ENCODE measurements at regions not wholly inside any gene's neighbourhood (a gene's known extent, or its start where the extent isn't known, plus 50 kb on each side); places are given as distances from the start of the nearest gene placed in this dataset.

DNA sequence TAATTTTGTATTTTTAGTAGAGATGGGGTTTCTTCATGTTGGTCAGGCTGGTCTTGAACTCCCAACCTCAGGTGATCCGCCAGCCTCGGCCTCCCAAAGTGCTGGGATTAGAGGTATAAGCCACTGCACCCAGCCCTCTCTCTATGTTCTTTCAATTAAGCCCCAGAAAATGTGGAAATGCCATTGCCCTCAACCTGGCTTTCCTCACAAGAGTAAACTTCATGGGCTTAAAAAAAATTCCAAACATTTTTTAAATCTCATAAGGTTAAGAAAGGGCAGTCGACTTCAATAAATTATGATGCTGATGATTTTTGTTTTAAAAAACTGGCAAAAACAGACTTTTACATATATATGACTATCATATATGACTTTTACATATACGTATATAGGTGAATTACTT, 107.6 kb downstream of the TES start:
- Histone ChIP-seq H3K4me3 (ENCODE audit: low read length) (no peak overlapping the region), H3K27ac (ENCODE audit: low read length) (no peak overlapping the region), H3K79me2 (ENCODE audit: low read length) (no peaks in the 10 kb centered on the region), H3K9ac (ENCODE audit: low read length) (no peak overlapping the region), H3F3A (ENCODE audit: insufficient read depth, low read length) (no peaks in the 10 kb centered on the region), H3K27me3 (replicated peaks; ENCODE audit: insufficient read depth, low read length) (no peaks in the 10 kb centered on the region), H3K9me2 (replicated peaks; ENCODE audit: insufficient read depth, low read length) (no peaks in the 10 kb centered on the region), H3K9me3 (replicated peaks; ENCODE audit: insufficient read depth, low read length) (no peaks in the 10 kb centered on the region), H3K4me2 (ENCODE audit: low read depth, low read length) (no peak overlapping the region), H4K20me1 (ENCODE audit: insufficient read depth, low read length) (no peaks in the 10 kb centered on the region), H3K4me1 (ENCODE audit: low read length) (no peaks in the 10 kb centered on the region), H3K36me3 (replicated peaks; ENCODE audit: insufficient read depth, low read length) (no peaks in the 10 kb centered on the region), H2AFZ (ENCODE audit: low read length) (no peak overlapping the region)
- no peak for DNase-seq
- TF ChIP-seq, protein P1, sequence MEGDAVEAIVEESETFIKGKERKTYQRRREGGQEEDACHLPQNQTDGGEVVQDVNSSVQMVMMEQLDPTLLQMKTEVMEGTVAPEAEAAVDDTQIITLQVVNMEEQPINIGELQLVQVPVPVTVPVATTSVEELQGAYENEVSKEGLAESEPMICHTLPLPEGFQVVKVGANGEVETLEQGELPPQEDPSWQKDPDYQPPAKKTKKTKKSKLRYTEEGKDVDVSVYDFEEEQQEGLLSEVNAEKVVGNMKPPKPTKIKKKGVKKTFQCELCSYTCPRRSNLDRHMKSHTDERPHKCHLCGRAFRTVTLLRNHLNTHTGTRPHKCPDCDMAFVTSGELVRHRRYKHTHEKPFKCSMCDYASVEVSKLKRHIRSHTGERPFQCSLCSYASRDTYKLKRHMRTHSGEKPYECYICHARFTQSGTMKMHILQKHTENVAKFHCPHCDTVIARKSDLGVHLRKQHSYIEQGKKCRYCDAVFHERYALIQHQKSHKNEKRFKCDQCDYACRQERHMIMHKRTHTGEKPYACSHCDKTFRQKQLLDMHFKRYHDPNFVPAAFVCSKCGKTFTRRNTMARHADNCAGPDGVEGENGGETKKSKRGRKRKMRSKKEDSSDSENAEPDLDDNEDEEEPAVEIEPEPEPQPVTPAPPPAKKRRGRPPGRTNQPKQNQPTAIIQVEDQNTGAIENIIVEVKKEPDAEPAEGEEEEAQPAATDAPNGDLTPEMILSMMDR (IDR thresholded peaks at IDR 0.05; ENCODE audit: low read length): no peak
- TF ChIP-seq EZH2 (optimal IDR thresholded peaks at IDR 0.05; ENCODE audit: low read depth, low read length) (no peak), EZH2phosphoT487 (IDR thresholded peaks at IDR 0.05; ENCODE audit: low read length) (no peak)

DNA sequence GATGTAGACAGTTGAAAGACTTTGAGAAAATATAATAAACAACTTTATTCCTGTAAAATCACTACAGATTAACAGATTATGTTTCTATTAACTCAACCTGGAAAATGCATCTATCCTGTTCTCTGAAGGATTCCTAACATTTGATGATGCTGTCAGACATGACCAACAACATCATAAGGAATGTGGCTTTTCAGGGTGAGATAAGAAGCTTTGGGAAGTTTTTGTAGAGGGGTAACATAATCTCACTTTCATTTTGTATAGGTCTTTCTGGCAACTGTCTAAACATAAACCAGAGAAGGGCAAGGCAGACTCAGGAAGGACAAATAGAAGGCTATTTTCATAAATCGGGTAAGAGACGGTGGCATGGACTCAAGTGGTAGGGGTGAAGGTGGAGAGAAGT, 112.2 kb downstream of the TES start:
- no peaks in the 10 kb centered on the region for H3K9me2 ChIP-seq (replicated peaks; ENCODE audit: insufficient read depth, low read length)
- H3F3A ChIP-seq (ENCODE audit: insufficient read depth, low read length): no peaks in the 10 kb centered on the region
- H3K79me2 ChIP-seq (ENCODE audit: low read length): no peaks in the 10 kb centered on the region
- no peak overlapping the region for H3K4me3 ChIP-seq (ENCODE audit: low read length)
- no peak overlapping the region for H2AFZ ChIP-seq (ENCODE audit: low read length)
- no peaks in the 10 kb centered on the region for H3K27me3 ChIP-seq (replicated peaks; ENCODE audit: insufficient read depth, low read length)
- no peaks in the 10 kb centered on the region for H3K4me1 ChIP-seq (ENCODE audit: low read length)
- TF ChIP-seq EZH2 (optimal IDR thresholded peaks at IDR 0.05; ENCODE audit: low read depth, low read length) (no peak), EZH2phosphoT487 (IDR thresholded peaks at IDR 0.05; ENCODE audit: low read length) (no peak)
- TF ChIP-seq, protein P1 (IDR thresholded peaks at IDR 0.05; ENCODE audit: low read length): no peak
- H3K27ac ChIP-seq (ENCODE audit: low read length): no peak overlapping the region
- H4K20me1 ChIP-seq (ENCODE audit: insufficient read depth, low read length): no peaks in the 10 kb centered on the region
- no peak overlapping the region for H3K4me2 ChIP-seq (ENCODE audit: low read depth, low read length)
- H3K9ac ChIP-seq (ENCODE audit: low read length): no peak overlapping the region
- H3K9me3 ChIP-seq (replicated peaks; ENCODE audit: insufficient read depth, low read length): no peaks in the 10 kb centered on the region
- H3K36me3 ChIP-seq (replicated peaks; ENCODE audit: insufficient read depth, low read length): no peaks in the 10 kb centered on the region
- DNase-seq: no peak

DNA sequence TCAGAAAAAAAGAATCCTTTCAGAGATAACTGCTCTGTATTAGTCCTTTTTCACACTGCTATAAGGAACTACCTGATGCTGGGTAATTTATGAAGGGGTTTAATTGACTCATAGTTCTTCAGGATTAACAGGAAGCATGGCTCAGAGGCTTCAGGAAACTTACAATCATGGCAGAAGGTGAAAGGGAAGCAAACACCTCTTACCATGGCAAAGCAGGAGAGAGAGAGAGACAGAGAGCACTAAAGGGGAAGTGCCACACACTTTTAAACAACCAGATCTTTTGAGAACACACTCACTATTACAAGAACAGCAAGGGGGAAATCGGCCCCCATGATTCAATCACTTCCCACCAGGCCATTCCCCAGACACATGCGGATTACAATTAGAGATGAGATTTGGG, 114.2 kb downstream of the TES start:
- Histone ChIP-seq H3F3A (ENCODE audit: insufficient read depth, low read length) (no peaks in the 10 kb centered on the region), H3K36me3 (replicated peaks; ENCODE audit: insufficient read depth, low read length) (no peaks in the 10 kb centered on the region), H3K27me3 (replicated peaks; ENCODE audit: insufficient read depth, low read length) (no peaks in the 10 kb centered on the region), H3K4me2 (ENCODE audit: low read depth, low read length) (no peak overlapping the region), H3K4me1 (ENCODE audit: low read length) (no peaks in the 10 kb centered on the region), H3K9me2 (replicated peaks; ENCODE audit: insufficient read depth, low read length) (no peaks in the 10 kb centered on the region), H4K20me1 (ENCODE audit: insufficient read depth, low read length) (no peaks in the 10 kb centered on the region), H2AFZ (ENCODE audit: low read length) (no peak overlapping the region), H3K4me3 (ENCODE audit: low read length) (no peak overlapping the region), H3K9ac (ENCODE audit: low read length) (no peak overlapping the region), H3K9me3 (replicated peaks; ENCODE audit: insufficient read depth, low read length) (no peaks in the 10 kb centered on the region), H3K79me2 (ENCODE audit: low read length) (no peaks in the 10 kb centered on the region), H3K27ac (ENCODE audit: low read length) (no peak overlapping the region)
- no peak for DNase-seq
- no peak for TF ChIP-seq EZH2 (optimal IDR thresholded peaks at IDR 0.05; ENCODE audit: low read depth, low read length)
- no peak for TF ChIP-seq EZH2phosphoT487 (IDR thresholded peaks at IDR 0.05; ENCODE audit: low read length)
- TF ChIP-seq, protein P1 (IDR thresholded peaks at IDR 0.05; ENCODE audit: low read length): no peak
